Hypothalamus (tissue), 51 donors: ENCODE measurements at regions not wholly inside any gene's neighbourhood (a gene's known extent, or its start where the extent isn't known, plus 50 kb on each side); places are given as distances from the start of the nearest gene placed in this dataset.

Experiments
- DNase-seq, 51 donors: peaks; one replicate each; lab custom pipeline; 2025; lab: John Stamatoyannopoulos, UW

DNA sequence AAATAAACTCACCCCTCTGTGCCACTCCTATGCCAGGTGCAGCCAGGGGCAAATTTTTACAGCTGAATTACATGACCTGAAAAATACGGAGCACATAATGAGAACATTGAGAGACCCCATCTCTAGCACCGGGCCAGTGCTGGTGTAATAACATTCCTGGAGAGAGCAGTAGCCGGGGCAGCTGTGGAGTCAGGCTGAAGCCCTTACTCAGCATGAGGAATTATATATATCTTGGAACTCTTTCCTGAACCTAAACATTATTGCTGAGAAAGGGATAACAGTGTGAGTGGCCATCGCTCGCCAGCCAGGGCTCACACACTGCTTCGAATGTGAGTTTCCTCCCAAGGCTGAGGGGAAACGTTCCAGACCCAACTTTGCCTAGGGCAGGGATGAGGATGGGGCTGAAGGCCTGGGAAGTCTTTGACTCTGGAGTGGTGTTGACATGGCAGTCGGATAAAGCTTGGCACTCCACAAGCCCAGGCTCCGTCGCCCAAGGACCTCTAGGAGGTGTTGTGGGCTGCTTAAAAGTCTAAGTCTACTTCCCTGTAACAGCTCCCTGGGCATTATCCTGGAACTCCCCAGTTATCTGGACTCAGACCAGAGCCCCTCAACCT, 269.8 kb downstream of the CDC5L start:
- no peak for DNase-seq

DNA sequence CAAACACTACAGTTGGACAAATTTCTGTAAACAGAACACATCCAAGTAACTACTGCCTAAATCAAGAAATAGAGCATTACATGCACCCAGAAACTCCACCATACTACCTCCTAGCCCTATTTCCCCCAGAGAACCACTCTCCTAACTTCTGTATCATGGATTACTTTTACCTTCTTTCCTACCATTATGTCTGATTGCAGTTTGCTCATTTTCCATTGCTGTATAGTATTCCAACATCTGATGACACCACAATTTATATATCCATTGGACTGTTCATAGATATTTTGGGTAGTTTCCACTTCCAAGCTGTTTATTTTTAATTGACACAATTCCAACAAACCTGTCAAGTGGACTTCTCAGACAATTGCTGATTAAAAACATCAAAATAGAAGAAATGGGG, 271.1 kb downstream of the CDC5L start:
- no peak for DNase-seq

DNA sequence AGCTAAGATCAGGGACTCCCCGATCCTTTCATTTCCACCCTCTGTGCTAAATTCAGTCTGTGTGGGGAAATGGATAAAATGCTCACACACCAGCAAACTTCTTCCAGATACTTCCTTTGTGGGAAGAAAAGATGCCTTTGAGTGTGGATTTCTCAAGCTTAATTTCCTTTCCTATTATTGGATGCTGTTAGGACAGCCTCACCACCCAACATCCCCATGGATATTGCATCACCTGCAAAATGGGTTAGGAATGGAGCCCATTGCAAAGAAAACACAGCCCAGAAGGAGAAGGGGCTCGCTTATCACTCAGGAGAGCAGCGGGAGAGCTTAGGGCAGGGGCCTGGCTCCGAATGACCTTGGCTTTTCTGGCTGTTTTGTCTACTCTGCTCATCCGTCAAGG, 272.2 kb downstream of the CDC5L start:
- DNase-seq, result no peak

DNA sequence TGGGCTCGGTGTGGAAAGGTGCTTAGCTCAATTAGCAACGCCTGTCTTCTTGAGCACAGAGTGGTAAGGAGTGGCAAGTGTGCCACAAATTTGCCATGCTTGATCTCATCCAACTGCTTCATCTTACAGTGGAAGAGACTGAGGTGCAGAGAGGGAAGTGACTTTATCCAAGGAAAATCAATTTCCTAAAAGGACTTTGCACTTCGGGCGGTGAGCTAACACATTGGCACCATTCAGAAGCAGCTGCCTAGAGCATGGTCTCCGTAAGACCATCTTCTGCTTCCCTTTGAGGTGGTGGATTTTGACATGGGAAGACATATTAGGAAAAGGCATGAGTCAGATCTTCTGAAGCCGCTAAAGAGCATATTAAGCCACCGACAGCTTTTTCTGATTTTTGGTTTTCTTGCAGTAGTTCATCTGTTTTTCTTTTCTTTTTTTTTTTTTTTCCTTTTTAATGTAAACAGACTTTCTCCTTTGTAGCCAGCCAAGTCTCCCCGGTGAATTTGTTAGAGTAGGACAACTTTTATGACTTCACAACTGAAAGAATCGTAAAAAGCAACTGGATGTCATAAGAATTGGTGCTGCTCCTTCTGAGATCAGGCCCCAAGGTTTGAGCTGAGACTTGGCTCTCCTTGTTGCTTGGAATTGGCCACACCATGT, 273.2 kb downstream of the CDC5L start:
- no peak for DNase-seq

DNA sequence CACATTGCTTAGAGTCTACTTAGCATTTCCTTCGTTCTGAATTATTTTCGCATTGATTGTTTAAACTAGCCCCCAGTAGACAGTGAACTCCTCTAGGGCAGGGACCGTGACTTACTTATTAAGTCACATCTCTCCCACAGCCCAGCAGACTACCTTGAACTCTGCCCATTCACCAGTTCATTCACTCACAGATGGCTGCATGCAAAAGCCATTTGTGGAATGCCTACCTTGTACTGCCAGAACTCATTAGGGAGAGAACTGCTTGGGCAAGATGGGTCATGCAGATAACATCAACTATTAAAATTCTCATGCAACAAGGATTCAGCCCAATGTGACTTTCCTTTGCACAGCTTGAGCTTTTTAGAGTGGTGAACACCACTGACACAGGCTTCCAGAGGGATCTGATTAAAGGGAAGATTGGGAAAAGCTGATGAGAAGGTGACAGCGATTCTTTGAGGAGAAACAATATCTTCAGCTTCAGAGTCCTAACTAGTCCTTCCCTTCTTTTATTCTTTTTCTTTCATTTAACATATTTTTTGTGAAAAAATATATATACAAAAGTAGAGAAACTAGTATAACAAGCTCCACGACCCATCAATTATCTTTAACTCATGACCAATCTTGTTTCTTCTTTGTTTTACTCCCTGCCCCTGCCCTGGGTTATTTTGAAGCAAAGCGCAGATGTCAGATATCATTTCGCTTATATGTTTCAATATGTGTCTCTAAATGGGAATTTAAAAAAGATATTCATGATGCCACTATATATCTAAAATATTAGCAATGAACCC, 273.9 kb downstream of the CDC5L start:
- no peak for DNase-seq

DNA sequence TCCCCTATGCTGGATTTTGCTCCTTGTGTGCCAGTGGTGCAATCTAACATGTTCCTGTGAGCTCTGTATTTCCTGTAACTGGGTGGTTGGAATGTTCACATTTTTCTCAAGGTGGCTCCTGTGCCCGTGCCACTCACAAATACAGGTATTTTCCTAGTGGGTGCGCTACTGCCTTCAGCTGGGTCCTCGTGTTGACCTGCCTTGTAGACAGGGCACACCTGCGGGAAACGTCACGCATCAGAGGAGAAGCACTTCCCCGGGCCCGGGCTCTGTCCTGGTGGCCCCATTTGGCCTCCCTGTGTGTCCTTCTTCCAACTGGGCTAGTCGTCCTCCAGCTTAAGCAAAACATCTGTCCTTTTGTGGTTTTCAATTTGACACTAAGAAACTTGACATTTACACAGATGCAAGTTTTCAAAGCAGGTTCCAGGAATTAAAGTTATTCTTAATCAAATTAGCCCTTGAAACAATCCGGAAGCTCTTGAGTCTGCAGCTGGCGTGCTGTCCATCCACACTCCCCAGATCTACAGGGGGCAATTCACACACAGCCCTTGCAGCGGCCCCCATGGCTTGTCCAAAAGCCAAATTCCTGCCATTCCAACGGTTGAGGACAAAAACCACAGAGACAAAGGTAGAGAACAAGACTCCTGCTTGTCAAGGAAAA, 275.1 kb downstream of the CDC5L start:
- DNase-seq, result no peak

DNA sequence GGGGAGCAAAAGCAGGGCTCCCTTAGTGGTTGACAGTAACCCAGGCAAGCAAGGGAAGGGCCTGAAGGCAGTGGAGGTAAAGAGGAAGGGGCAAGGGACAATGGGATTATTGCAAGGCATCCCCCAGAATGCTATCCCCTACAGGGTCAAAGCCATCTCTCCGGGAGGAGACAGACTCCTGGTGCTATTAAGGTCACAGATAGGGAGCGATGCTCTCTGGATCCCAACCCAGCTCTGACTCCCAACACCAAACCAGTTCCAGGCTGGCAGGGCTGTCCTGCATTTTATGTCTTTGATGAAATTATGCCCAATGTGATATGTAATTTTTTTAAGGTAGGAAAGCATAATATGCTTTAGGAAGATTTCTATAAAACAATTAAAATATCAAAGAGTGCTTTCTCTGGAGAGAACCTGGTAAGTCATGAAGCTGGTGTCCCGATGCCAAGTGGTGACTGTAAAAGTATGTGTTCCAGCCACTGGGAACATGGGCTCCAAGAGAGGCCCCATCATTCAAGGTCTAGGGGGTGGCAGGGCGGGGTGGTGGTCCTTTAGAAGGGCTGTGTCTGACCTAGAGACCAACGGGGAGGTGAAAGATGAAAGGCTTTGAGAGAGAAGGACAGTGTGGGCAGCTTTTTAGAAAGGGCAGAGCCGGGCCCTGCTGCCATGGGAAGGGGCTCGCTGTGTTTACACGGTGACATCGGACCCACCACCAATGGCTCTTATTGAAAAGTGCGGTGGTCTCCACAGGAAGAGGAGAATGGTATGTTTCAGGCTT, 276.5 kb downstream of the CDC5L start:
- no peak for DNase-seq

DNA sequence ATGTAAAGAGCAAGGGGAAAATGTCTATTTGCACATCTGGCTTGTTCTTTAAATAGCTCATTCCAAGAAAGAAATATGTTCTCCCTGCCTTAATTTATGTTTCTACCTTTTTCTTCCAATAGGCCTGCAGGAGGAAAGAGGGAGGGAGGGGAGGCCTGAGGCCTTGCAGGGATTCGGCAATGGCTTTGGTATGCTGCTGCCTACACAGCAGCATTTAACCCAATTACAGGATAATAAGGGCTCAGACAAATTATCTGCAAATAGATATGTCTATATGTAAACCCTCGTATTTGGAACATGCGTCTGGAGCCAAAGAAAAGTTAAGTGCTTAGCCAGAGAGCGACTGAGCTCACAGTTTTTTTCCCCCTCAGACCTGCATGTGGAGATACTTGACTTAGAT, 277.2 kb downstream of the CDC5L start:
- DNase-seq, result no peak

DNA sequence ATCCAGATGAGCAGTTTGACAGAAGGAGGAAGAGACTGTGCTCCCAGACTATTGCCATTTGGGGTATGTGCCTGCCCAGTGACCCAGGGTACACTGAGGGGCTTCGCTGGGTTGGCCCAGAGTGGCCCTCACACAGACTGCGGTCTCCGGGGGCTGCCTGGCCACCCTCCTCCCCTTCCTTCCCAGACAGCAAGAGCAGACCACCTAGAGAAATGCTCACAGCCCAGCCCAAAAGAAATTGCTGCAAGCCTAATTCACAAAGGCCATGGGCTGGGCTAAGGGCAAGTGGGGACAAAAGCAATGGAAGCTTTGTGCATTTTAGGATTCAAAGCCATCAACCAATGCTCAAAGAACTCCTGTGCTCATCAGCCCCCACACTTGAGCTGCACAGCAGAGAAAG, 277.6 kb downstream of the CDC5L start:
- DNase-seq, result no peak

DNA sequence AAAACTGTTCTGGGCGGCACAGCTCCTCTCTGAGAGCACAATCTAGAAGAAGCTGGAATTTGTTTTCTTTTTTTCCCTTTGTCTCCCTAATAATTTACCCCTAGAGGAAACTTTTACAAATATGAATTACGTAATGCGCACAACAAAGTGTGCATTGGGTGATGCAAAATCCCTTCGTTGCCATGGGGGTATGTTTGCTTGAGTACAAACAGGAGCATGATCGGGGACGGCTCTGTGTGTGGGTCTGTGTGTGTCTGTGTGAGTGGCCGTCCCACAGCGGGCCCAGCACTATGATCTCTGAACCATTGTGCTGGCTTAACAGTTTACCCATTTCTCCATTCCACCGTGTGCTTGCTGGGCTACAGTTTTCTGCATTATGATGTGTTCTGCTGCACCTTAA, 278.2 kb downstream of the CDC5L start:
- no peak for DNase-seq

DNA sequence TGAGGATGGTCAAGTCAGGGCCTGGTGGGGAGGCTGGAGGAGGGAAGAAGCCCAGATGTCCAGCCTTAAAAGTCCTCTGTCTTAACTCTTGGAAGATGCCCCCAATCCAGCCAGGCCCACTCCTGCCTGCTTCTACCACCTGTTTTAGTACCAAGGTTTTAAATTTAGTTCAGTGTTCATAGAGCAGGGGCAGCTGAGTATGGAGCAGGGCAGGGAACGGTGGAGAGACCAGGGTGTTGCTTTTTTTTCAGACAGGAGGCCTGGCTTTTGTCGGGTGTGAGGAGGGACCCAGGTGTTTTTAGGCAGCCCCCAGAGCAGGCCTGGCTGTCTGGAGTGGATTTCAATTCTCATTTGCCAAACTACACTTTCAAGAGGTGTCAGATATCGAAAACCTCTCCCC, 278.8 kb downstream of the CDC5L start:
- DNase-seq, result no peak

DNA sequence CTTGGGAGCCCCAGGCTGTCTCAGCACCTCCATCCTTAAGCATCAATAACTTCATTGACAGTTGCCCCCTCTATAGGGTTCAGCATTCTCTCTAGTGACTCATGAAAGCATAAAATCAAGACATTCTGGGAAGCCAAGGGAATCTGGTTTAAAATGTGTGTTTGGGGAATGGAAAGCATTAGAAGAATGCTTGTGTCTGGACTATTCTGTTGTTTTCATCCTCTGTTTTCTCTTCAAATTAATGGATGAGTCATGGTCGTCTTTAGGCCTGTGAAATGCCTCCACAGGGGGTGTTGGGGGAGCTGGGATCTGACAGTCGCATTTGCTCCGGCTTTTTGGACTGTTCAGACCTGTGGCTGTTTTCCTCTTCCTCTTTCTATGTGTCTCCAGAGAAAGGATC, 279.7 kb downstream of the CDC5L start:
- no peak for DNase-seq

DNA sequence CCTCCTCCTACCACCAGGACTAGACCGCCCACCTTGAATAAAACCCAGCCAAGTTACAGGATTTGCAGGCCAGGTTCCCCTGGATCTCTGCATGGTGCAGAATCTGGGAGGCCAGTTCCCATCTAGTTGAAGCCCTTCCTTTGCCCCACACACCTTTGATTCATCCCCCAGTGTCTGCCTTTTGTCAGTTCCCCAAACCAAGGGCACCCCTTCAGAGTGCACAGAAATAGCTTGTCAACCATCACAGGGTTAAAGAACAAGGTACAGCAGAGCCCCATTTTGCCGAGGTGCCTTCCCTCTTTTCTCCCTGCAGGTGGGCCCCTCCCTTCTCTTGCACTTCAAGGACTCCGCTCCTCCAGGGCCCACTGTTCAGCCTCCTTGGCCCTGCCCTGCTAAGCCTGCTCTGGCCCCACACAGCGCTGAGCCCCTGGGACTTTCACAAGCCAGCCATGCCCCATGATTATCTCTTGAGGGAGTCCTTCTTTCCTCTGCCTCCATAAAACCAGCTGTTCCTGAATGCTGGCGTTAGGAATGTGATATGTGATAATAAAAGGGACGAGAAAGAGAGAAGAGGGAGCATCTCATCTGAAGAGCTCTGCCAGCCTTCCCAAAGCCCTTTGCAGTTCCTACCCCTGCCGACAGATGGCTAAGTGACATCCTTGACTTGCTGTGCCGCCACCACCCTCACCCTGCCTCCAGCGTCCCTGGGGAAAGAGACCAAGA, 280.3 kb downstream of the CDC5L start:
- peak in 1 of 51 donors; percentile 3 for DNase-seq

DNA sequence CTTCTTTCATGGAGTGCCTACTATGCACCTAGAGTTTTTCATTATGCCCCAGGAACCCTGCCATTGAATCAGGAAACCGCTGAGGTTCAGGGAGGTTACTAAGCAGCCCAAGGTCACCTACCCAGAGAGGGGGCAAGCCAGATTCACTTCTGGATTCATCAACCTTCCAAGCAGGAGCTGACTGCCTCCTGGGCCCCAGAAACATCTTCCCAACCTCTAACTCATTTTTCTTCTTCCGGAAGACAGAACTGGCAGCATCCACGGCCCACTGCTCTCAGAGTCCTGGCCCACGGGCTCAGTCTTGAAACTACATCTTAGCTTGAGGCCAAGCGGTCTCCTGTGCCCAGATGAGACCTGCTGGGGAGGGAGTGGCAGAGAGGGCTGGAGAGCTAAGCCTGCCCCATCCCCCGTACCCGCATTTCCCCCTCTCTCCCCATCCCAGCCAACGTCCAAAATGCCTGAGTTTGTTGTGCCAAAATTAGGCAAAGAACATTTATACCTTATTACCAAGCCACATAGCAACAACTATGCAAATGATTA, 281.0 kb downstream of the CDC5L start:
- DNase-seq, result no peak

DNA sequence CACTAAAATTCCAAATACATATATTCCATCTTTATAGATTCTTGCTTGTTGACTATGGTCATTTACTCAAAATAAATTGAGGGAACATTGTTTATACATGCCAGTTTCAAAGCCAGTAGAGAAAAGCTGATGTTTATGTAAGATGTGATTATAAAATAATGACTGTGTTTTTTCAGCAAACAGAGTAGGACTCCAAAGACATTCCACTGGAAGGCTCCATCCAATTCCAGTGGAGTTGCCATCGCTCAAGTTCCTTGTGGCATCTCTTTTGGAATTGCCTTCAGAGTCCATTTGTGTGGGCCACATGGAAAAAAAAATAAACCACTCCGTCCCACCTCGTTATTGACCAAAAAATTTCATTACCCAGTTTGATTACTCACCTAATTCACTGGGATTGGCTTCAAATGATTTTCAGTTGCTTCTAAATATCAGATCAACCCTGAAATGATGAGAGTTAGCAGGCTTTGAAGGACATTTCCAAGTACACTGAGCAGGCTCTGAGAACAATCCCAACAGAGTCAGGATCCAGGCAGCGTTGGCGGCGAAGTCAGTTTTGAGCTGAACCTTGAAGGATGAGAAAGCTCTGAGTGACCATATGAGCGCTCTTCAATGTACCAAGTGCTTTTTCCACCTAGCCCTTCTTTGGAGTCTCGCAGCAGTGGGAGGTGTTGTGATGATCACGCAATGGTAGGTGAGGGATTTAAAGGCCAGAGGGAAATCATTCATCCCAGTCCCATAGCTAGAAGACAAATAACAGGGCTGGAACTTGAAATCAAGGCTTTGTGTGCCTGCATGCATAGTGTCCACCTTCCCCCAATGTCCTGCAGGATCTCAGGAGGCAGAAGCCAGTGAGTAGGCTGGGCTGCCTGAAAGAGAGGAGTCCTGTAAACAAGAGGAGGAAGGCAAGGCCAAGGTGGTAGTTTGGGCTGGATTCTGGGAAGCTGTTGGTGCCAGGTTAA, 281.7 kb downstream of the CDC5L start:
- no peak for DNase-seq

DNA sequence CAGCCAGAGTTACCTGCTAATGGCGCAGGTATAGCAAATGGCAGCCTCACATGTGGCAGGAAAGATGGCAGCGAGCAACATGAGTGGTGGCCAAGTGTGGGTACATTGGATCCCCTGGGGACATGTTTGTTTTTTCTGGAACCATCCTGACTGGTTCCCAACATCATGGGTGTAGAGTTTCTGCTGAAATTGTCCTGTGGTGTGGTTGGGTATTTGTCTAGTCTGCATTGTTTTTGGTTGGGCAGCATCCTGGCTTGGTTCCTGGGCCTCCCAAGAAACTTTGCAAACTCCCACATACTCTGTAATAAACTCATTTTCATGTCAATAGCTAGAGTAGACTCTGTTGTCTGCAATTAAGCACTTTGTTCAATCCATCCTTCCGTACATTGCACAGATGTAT, 282.6 kb downstream of the CDC5L start:
- DNase-seq, result no peak

DNA sequence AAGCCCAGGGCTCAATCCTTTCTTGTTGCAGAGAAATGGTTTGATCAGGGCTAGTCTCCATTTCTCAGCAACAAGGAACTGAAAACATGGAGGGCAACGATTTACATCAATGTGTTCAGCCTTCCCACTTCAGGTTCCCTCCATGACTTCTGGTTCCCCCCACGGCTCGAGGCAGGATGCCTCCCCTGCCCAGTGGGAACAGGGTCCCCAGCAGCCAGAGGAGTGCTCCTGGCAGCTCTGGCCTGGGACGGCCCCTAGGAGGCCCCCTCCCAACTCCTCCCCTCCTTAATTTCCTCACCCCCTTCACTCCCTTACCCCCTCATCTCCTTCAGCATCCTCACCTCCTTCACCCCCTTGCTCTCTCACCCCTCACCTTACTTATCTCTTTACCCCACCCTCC, 283.8 kb downstream of the CDC5L start:
- no peak for DNase-seq

DNA sequence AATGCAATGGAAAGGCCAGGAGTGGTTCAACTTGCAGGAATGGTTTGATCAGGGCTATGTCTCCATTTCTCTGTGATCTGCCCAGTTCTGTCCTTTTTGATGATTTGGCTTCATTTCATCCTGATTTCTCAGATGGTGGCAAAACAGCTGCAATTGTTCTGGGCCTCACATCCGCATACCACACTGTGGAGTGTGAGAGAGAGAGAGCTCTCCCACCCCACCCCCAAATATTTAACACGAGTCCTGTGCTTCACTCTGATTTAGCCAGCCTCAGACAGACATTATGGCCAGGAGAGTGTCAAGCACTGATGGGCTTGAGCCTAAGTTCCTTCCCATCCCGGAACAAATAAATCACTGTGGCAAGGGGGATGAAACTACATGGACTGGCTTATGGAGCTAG, 284.6 kb downstream of the CDC5L start:
- no peak for DNase-seq

DNA sequence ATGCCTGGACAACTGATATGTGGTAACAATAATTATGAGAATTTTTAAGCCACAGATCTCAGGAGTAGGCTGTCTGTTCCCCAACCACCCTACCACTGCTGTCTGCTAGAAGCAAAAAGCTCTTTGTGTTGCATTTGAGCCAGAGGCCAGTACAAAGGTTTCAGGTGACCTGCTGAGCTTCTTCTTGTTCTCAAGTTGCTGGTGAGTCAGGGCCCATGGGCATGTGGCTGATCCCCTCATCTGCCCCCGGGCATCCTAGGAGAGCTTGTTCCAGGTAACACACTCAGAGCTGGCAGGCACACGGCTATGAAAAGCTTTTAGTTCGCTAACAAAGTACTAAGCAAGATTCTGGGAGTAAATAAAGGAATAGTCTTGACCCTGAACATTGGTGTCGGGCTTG, 285.3 kb downstream of the CDC5L start:
- DNase-seq, result no peak
